Calu3 (cell line): ENCODE measurements at regions not wholly inside any gene's neighbourhood (a gene's known extent, or its start where the extent isn't known, plus 50 kb on each side); places are given as distances from the start of the nearest gene placed in this dataset.

Experiments used
- BruUV-seq: library from RNA; stranded (reverse); fragments of 400-500 nt; replicated peaks from 2 replicates; lab custom pipeline; 2021; lab: Mats Ljungman, UMichigan
- CTCF ChIA-PET: fragments of 300-600 bp; sonication (Branson Sonifier 250); formaldehyde crosslinking; loops from one replicate; lab custom pipeline; 2022; ENCODE audit warnings: antibody characterized with exemption; lab: Charles Lee
- DNase-seq: peaks from one replicate; pipeline ENCODE4 v3.0.0; 2022
- H3K27ac Mint-ChIP-seq: one replicate; pipeline ENCODE4 v1.8.0; 2022; ENCODE audit warnings: mixed read lengths; ENCODE audit not compliant: unreplicated experiment
- H3K27me3 Mint-ChIP-seq: one replicate; pipeline ENCODE4 v1.8.0; 2022; ENCODE audit warnings: mixed read lengths; ENCODE audit not compliant: unreplicated experiment
- H3K36me3 Mint-ChIP-seq: one replicate; pipeline ENCODE4 v1.8.0; 2022; ENCODE audit warnings: mild to moderate bottlenecking, moderate library complexity, mixed read lengths; ENCODE audit not compliant: insufficient read depth, unreplicated experiment
- H3K4me1 Mint-ChIP-seq: one replicate; pipeline ENCODE4 v1.8.0; 2022; ENCODE audit warnings: mild to moderate bottlenecking, low read depth, mixed read lengths; ENCODE audit not compliant: unreplicated experiment
- H3K4me3 Mint-ChIP-seq: one replicate; pipeline ENCODE4 v1.8.0; 2022; ENCODE audit warnings: mild to moderate bottlenecking, low read depth, moderate library complexity, mixed read lengths; ENCODE audit not compliant: unreplicated experiment
- H3K9me3 Mint-ChIP-seq: one replicate; pipeline ENCODE4 v1.8.0; 2022; ENCODE audit warnings: low read depth, mixed read lengths; ENCODE audit not compliant: unreplicated experiment
- CTCF ChIP-seq: fragments of 200-600 bp; IDR thresholded peaks from one replicate; pipeline ENCODE4 v1.8.0; 2022; ENCODE audit warnings: antibody characterized with exemption; ENCODE audit not compliant: unreplicated experiment
- intact Hi-C: fragments of 100-400 bp; cut with micrococcal nuclease; formaldehyde crosslinking; loops from one replicate; pipeline ENCODE4 v1.10.0; 2022; ENCODE audit not compliant: unreplicated experiment

DNA sequence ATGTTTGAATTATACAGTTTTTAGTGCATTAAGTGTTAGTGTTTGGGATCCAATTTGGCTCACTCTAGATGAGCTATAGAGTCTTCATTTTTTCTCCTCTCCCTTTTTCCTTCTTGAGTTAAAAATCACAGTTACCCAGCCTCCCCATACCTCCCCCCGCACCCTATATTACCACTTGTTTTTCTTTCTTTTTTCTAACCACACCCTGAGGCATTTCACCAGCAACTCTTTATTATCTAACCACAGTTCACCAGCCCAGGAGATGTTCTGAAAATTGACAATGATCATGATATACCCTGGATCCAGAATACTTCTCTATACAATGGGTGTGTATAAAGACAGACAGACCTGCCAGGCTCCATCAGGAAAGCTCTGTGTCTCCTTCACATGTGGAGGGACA lies 86.5 kb upstream of the UBL3 start:
- no peak for DNase-seq
- Mint-ChIP-seq H3K36me3 (peaks cover 5% of the 10 kb centered on the region), H3K4me1 (peaks cover 16% of the 10 kb centered on the region), H3K9me3 (no peaks in the 10 kb centered on the region), H3K27ac (no peak overlapping the region), H3K4me3 (no peak overlapping the region), H3K27me3 (no peaks in the 10 kb centered on the region)
- intact Hi-C loops: no loop called here
- no peak for TF ChIP-seq CTCF
- CTCF ChIA-PET: interaction anchor here (1.4 to 2.5 kb wide), 2 partner anchors 13 to 39 kb away, joined by 3 to 10 read pairs; no protein-coding TSS in a partner anchor
- no TSS peak for BruUV-seq

DNA sequence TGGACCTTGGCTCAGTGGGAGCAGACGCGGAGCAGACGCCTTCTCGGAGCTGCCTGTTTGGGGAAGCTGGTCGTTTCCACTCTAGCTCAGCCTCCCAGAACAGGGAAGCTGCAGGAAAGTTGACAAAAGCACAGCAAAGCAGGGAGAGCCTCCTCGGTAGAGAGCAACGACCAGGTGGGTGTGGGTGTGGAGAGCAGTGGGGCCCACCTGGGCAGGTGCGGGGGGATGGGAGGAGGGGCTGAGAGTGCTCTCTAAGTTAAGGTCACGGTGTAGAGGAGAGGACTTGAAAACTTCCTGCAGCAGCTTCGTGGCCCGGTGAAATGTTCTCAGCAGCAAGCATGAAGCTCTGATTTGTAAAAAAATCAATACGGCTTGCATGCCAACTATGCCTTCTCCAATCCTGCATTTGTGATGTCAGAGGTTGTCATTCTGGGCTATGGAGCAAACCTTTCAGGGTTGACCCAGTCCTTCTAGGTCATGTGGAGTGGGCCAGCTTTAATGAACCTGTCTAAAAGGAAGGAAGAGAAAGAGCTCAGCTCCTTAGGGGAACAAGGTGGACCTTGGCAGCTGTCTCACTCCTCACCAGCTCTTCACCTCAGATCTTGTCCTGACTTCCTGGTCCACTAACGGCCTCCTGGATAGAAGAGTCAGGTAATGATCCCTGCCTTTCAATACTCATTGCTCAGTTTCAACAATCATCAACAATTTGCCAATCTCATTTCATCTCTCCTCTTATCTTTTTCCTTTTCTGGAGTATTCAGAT lies 85.8 kb upstream of the UBL3 start:
- intact Hi-C loops: no loop called here
- H3K9me3 Mint-ChIP-seq: no peaks in the 10 kb centered on the region
- no peak for TF ChIP-seq CTCF
- H3K27me3 Mint-ChIP-seq: no peaks in the 10 kb centered on the region
- H3K27ac Mint-ChIP-seq: no peak overlapping the region
- no TSS peak for BruUV-seq
- peaks cover 16% of the 10 kb centered on the region for H3K4me1 Mint-ChIP-seq
- H3K36me3 Mint-ChIP-seq: peaks cover 5% of the 10 kb centered on the region
- no peak overlapping the region for H3K4me3 Mint-ChIP-seq
- DNase-seq: no peak
- CTCF ChIA-PET: interaction anchor here (0.6 to 2.5 kb wide), 3 partner anchors 8 to 40 kb away, joined by 3 to 10 read pairs (median 6); no protein-coding TSS in a partner anchor

GRCh38 chr13:29935309-29935981 lies 85.0 kb upstream of the UBL3 start:
- peaks cover 16% of the 10 kb centered on the region for H3K4me1 Mint-ChIP-seq
- no peak overlapping the region for H3K4me3 Mint-ChIP-seq
- no peak for DNase-seq
- CTCF ChIA-PET: interaction anchor here (0.6 to 2.5 kb wide), 3 partner anchors 9 to 41 kb away, joined by 3 to 10 read pairs (median 6); no protein-coding TSS in a partner anchor
- no TSS peak for BruUV-seq
- intact Hi-C loops: no loop called here
- H3K27me3 Mint-ChIP-seq: no peaks in the 10 kb centered on the region
- no peaks in the 10 kb centered on the region for H3K9me3 Mint-ChIP-seq
- H3K36me3 Mint-ChIP-seq: peaks cover 5% of the 10 kb centered on the region
- no peak for TF ChIP-seq CTCF
- H3K27ac Mint-ChIP-seq: no peak overlapping the region

GRCh38 chr13:29934531-29935308 lies 84.3 kb upstream of the UBL3 start:
- TF ChIP-seq CTCF: no peak
- intact Hi-C loops: no loop called here
- BruUV-seq: no TSS peak
- Mint-ChIP-seq H3K9me3 (no peaks in the 10 kb centered on the region), H3K27ac (no peak overlapping the region), H3K27me3 (no peaks in the 10 kb centered on the region), H3K4me1 (peaks cover 16% of the 10 kb centered on the region), H3K4me3 (no peak overlapping the region), H3K36me3 (peaks cover 5% of the 10 kb centered on the region)
- DNase-seq: no peak
- CTCF ChIA-PET: no interaction called here
